ENCODE measurements at regions not wholly inside any gene's neighbourhood (a gene's known extent, or its start where the extent isn't known, plus 50 kb on each side); places are given as distances from the start of the nearest gene placed in this dataset.

DNA sequence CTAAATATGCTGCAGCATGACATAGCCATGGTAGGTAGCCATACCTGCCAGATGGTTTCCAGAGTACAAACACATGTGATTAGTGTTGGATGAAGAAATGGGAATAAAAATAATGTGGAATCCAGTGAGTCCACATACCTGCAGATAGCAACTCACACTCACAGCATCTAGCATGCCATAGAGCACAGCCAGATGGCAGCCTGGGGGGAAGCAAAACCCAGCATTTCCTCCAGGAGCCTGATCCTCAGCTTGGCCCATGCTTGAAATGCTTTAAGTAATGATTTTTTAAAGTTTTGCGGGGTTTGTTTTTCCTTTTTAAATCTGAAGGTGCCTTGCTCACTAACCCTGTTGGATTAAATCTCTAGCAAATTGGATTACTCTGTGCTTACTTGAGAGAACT is 535.1 kb downstream of the STK39 start:
- H3K4me3 ChIP-seq (ENCODE audit: low read length): no peak overlapping the region
- TF ChIP-seq, protein P1, sequence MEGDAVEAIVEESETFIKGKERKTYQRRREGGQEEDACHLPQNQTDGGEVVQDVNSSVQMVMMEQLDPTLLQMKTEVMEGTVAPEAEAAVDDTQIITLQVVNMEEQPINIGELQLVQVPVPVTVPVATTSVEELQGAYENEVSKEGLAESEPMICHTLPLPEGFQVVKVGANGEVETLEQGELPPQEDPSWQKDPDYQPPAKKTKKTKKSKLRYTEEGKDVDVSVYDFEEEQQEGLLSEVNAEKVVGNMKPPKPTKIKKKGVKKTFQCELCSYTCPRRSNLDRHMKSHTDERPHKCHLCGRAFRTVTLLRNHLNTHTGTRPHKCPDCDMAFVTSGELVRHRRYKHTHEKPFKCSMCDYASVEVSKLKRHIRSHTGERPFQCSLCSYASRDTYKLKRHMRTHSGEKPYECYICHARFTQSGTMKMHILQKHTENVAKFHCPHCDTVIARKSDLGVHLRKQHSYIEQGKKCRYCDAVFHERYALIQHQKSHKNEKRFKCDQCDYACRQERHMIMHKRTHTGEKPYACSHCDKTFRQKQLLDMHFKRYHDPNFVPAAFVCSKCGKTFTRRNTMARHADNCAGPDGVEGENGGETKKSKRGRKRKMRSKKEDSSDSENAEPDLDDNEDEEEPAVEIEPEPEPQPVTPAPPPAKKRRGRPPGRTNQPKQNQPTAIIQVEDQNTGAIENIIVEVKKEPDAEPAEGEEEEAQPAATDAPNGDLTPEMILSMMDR (conservative IDR thresholded peaks at IDR 0.05; ENCODE audit: low read depth, low read length): no peak
- peak; percentile 13 for DNase-seq (ENCODE audit: low read depth)

DNA sequence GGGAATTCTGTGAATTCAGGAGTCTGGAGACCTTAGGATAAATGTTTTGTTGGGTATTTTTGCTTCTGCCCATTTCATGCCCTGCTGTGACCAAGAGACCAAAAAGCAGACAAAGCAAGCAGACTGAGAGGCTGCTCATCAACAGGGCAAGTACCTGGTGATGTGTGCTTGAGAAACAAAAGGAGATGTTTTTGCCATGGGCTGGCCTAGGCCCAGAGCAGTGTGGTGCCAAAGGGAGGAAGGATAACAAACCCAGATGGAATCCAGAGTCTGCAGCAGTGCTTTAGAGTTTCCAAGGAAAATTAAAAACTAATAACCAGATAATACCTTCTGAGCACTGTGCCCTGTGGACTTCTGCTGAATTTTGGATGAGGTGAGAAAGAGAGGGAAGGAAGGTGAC is 538.4 kb downstream of the STK39 start:
- DNase-seq (ENCODE audit: low read depth): no peak
- TF ChIP-seq, protein P1 (conservative IDR thresholded peaks at IDR 0.05; ENCODE audit: low read depth, low read length): no peak

DNA sequence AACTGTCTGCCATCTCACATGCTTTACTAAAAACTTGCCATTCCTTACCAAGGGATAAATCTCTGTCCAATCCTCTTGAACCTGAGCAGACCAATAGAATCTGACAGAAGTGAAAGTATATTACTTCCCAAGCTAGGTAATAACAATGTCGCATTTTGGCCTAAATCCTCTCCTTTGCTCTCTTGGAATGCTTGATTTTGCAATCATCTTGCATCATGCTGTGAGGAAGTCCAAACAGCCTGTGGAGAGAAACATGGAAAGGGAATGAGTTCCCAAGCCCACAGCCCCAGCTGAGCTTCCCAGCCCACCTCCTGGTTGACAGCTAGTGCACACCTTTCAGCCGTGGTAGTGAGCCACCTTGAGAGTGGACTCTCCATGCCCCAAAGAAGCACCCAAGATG is 540.6 kb downstream of the STK39 start:
- no peak for DNase-seq (ENCODE audit: low read depth)
- no peak overlapping the region for H3K4me3 ChIP-seq (ENCODE audit: low read length)
- TF ChIP-seq, protein P1 (conservative IDR thresholded peaks at IDR 0.05; ENCODE audit: low read depth, low read length): no peak

More for the DNA sequence above, 538.4 kb downstream of the STK39 start:
- no peak overlapping the region for H3K4me3 ChIP-seq (ENCODE audit: low read length)

DNA sequence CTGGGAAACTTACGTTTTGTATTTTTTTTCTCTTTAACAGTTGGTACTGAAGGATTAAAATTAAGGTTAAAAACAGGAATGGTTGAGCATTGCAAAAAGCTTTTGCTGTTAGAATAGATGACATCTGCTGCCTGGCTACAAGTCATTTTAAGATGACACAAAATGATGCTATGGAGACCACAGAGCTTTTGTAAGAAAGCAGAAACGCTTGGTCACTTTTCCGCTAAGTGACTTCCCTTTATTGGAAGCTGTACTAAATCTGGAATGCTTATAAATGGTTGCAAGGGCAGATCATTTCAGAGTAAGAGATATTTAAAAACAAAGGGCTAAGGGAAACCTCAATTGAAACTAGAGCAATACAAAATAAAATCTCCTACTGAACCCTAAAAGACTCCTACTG is 544.0 kb downstream of the STK39 start:
- no peak overlapping the region for H3K4me3 ChIP-seq (ENCODE audit: low read length)
- DNase-seq (ENCODE audit: low read depth): no peak
- TF ChIP-seq, protein P1 (conservative IDR thresholded peaks at IDR 0.05; ENCODE audit: low read depth, low read length): no peak

DNA sequence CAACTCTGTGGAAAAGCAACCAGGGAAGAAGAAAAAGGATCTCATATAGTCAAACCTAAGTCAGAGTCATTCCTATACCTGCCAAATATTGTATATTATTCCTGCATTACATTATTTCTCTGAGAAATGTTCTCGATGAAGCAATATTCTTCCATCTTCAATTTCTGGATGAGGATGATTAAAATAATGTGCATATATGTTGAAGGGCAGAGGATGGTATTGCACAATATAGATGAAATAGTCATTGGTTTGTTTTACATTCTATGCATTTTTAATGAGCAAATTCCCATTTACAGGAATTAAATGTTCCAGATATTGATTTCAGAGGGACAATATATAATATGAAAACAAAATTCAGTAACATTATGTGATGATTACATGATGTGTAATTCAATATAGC is 545.2 kb downstream of the STK39 start:
- TF ChIP-seq, protein P1 (conservative IDR thresholded peaks at IDR 0.05; ENCODE audit: low read depth, low read length): no peak
- H3K4me3 ChIP-seq (ENCODE audit: low read length): no peak overlapping the region

DNA sequence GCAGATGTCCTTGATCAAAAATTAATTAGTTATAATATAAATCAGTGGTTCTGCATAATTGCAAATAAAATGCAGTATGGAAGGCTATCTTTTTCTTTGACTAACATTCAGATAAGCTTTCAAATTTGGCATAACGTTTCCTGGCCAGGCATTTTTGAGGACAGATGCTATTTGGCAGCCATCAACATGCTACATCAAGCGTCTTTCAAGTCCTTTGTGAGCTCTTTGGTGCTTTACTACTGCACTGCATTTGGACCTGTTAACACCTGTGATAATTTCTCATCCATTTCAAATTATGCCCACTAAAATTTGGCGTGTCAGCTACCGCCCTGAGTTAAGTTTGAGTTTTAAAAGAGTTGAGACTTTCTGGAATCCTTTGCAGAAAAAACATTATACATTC is 545.7 kb downstream of the STK39 start:
- no peak for DNase-seq (ENCODE audit: low read depth)
- TF ChIP-seq, protein P1 (conservative IDR thresholded peaks at IDR 0.05; ENCODE audit: low read depth, low read length): no peak
- H3K4me3 ChIP-seq (ENCODE audit: low read length): no peak overlapping the region

More for the DNA sequence above, 545.2 kb downstream of the STK39 start:
- no peak for DNase-seq (ENCODE audit: low read depth)

DNA sequence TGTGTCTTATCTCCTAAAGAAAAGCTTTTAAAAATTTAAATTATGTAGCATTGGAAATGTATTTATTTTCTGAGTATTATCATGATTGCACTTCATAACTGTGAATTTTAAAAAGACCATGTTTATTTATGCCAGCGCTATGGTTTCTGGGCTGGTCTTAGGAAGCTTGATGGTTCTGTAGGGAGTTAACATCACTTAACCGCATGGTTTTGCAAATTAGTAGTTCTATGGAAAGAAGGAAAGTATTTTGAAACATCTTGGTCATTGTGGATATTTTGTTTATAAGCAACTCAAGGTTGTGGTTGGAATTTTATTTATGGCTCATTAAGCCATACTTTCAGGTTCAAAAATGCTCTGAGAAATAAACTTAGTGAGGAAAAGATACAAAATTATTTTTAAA is 549.4 kb downstream of the STK39 start:
- no peak for DNase-seq (ENCODE audit: low read depth)
- TF ChIP-seq, protein P1 (conservative IDR thresholded peaks at IDR 0.05; ENCODE audit: low read depth, low read length): no peak
- H3K4me3 ChIP-seq (ENCODE audit: low read length): no peak overlapping the region
